ENCODE measurements at regions not wholly inside any gene's neighbourhood (a gene's known extent, or its start where the extent isn't known, plus 50 kb on each side); places are given as distances from the start of the nearest gene placed in this dataset.
A peak's percentile ranks its signal among the peaks of the same experiment; 100 is the strongest.

DNA sequence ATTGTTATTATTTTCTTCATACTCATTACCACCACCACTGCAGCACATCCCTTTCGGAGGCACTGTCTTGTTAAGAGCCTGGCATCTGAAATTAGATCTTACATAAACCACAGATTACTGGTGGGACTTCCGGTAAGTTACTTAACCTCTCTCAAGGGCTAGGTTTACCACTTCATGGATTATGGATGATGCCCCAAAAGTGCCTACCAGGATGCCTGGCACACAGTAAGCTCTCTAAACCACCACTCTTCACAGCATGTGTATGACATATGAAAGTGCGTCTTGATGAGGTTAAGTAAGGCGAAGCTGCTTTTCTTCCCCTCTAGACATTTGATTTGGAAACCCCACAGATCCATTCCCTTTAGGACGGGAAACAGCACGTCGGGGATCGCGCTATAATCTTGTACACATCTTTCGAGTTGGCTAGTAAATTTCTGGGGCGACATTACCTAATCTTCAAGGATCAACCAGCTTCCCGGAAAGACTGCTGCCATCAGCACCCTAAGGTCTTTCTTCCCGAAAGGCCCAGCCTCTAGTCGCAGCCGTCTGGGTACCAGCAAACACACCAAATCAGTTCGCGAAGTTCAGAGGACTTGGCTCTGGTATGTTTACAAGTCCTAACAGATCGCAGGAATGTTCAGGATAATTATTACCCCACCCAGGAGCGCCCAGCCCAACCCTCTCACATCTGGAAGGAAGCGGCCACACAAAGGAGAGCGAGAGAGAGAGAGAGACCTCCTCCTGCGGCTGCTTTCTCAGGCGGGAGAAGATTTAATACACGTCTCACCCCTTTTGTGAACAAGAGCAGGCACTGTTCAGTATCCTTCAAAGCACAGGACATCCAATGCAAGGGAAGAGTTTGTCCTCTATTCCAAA, 155.1 kb upstream of the FRMD4B start:
- intact Hi-C loops (cut with DNase I): loop anchor here (5.0 to 10.0 kb wide), 2 partner anchors 131 to 216 kb away; no protein-coding TSS in a partner anchor
- peak in 1 of 10 donors; percentile 26 for DNase-seq

- no peak for DNase-seq
- intact Hi-C loops (cut with DNase I): loop anchor here (10.0 kb wide), 1 partner anchor 84 kb away; no protein-coding TSS in a partner anchor
Observed at GRCh38 chr3:69539134-69539533, 153.2 kb upstream of the FRMD4B start.

- intact Hi-C loops (cut with DNase I): loop anchor here (10.0 kb wide), 1 partner anchor 83 kb away; no protein-coding TSS in a partner anchor
- DNase-seq: no peak
Observed at GRCh38 chr3:69538281-69538680, 152.4 kb upstream of the FRMD4B start.

DNA sequence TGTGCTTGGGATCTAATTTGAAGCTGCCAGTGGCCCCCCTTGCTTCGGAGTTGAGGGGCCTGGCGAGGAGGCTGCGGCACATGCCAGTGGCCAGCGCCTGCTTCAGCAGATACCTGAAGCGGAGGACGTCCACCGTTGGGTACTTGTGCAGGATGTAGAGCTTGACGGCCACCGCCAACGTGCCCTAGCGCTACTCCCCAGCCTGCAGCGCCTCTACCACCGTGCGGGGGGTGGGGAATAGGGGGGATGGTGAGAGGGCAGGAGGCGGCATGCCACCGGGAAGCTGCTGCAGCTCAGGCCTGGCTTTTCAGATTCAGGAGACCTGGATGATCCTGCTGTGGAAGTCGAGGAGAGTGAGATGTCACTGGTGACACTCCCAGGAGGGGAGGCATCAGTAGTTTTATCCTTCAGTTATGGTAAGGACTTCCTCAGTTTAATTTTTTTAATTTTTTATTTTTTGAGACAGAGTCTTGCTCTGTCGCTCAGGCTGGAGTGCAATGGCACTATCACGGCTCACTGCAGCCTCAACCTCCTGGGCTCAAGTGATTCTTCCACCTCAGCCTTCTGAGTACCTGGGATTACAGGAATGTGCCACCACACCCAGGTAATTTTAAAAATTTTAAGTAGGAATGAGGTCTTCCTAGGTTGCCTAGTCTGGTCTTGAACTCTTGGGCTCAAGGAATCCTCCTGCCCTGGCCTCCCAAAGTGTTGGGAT, 150.6 kb upstream of the FRMD4B start:
- intact Hi-C loops (cut with DNase I): loop anchor here (10.0 kb wide), 1 partner anchor 82 kb away; no protein-coding TSS in a partner anchor
- peak in 1 of 10 donors; percentile 75 for DNase-seq

- DNase-seq: peak in 1 of 10 donors; percentile 81
- intact Hi-C loops (cut with DNase I): loop anchor here (10.0 kb wide), 1 partner anchor 81 kb away; no protein-coding TSS in a partner anchor
Observed at GRCh38 chr3:69535613-69536012, 149.7 kb upstream of the FRMD4B start.

GRCh38 chr3:69532547-69533224, 146.8 kb upstream of the FRMD4B start:
- no peak for DNase-seq
- intact Hi-C loops (cut with DNase I): loop anchor here (10.0 kb wide), 1 partner anchor 78 kb away; no protein-coding TSS in a partner anchor

DNA sequence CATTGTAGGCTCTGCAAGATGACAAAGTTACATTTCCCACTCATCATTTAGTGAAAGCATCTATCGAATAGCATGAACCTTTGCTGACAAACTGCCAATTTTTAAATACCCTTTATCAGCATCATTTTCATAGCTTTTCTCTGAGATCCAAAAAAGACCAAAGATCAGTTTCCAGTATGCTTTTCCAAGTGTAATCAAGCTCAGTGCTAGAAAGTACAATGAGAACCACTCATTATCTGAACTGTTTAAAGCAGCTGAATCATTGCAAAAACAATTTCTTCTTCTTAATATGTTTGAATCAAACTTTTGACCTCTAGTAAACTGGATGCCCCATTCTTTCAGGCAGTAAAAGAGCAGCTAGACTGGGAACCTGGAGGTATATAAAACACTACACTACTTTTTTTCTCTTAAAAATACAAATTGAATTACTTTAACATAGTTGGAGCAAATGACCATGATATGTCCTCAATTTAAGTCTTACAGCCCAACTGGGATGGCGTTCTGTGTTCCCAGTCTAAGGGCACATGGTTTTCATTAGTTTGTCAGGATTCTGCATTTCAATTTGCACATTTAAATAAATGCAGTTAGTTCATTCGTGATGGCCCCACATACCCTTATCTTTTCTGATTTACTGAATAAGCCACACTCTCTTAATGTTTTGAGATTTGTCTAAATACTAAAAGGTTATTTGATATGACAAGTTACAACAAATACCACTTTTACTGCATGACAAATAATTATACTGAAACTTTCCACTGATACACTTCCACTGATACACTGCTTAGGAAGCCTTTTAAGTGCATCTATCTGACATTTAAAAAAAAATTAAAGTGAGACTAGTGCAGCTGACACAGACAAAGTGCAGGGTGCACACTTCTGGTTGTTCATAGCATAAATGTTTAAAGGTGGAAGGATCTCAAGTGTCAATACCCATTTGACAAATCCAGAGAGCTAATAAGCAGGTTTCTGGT, 146.0 kb upstream of the FRMD4B start:
- intact Hi-C loops (cut with DNase I): loop anchor here (10.0 kb wide), 1 partner anchor 77 kb away; no protein-coding TSS in a partner anchor
- no peak for DNase-seq

DNA sequence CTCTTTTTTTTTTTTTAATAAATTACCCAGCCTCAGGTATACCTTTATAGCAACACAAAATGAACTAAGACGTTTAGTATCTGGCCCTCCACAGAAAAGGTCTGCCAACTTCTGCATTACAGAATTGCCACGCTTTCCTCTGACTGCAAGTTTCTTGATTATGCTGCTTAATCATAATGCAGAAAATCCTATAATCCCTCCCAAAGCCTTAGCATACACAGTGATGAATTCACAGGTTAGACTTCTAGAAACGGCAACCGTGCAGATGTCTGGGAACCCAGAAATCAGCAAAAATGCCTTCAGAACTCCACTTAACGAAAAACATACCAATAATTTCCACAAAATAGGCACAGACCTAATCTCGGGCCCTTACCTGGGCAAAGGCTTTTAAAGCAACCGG, 144.7 kb upstream of the FRMD4B start:
- intact Hi-C loops (cut with DNase I): loop anchor here (10.0 kb wide), 1 partner anchor 76 kb away; no protein-coding TSS in a partner anchor
- no peak for DNase-seq

DNA sequence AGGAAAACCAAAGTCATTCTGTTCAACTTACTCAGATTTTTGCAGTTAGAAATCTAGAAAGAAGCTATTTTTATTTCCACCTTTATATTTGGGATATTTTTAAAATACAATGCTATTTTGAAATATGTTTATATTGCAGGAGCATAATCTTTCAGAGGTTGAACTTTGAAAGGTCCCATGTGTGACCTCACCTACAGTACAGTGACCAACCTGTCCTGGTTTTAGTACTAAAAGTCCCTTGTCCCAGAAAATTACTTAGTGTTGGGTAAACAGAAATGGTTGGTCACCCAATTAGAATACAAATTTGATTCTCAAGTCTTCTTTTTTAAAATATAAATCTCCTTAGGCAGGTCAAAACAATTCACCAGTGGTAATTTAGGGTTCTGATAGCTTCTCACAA, 141.6 kb upstream of the FRMD4B start:
- intact Hi-C loops (cut with DNase I): no loop called here
- no peak for DNase-seq

- intact Hi-C loops (cut with DNase I): no loop called here
Observed at GRCh38 chr3:69524816-69525215, 138.9 kb upstream of the FRMD4B start.

GRCh38 chr3:69521286-69521685, 135.4 kb upstream of the FRMD4B start:
- intact Hi-C loops (cut with DNase I): no loop called here

More at GRCh38 chr3:69524816-69525215, 138.9 kb upstream of the FRMD4B start:
- DNase-seq: no peak

DNA sequence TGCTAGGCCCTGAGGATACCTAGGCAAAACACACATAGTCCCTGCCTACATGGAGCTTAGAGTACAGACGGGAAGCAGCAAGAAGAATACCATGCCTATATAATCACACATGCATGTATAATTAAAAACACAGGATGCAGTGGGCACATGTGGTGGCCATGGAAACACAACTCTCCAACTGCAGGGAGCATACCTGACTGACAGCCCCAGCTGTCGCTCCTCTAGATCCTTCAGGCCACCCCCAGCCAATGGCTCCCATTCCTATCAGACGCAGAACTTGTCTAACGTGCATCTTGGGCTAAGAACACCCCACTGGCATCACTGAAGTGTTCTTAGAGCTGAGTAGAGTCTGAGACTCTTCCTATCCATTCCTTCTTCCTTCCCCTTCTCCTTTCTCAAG, 125.5 kb upstream of the FRMD4B start:
- intact Hi-C loops (cut with DNase I): no loop called here
- no peak for DNase-seq

More at GRCh38 chr3:69521286-69521685, 135.4 kb upstream of the FRMD4B start:
- DNase-seq: no peak

DNA sequence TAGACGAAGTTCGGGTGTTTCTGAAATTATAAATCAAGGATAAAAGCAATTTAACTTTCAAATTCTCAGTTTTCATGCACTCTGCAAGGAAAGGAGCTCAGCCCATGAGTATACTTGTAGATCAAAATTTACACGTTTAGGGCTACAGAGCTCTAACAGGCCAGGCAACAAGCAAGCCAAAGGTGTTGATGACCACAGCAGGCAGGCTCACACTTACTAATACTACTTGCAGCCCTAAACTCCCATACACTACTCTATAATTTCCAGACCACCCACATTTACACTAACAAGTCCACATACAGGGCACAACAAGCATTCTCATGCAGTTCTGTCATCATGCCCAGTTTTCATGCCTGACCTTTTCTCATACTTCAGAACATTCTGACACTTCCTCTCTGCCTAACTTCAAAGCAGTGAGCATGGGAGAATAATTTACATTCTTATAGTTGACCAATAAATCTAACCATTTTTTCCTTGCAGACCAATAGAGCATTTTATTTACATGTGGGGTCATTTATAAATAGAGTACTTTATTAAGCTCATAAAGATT, 124.7 kb upstream of the FRMD4B start:
- intact Hi-C loops (cut with DNase I): no loop called here
- no peak for DNase-seq

DNA sequence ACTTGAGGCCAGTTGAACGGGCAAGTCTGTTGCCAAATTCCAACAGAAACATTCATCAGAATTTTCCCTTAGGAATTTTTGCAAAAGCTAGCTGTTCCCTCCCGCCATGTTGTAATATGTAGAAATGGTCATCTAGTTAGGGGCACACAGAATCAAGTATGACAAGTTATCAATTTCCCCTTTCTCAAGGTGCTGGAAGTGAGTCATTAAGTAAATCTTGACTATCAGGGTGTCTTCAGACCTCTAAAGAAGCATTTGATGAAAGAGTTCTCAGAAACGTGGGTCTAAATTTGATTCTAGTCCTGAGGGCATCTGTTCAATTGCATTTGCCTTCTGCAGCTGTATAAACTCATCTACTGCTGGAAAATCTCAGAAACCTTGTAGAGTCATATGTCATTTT, 123.4 kb upstream of the FRMD4B start:
- intact Hi-C loops (cut with DNase I): no loop called here
- no peak for DNase-seq

- intact Hi-C loops (cut with DNase I): no loop called here
- no peak for DNase-seq
Observed at GRCh38 chr3:69505770-69506407, 120.0 kb upstream of the FRMD4B start.

DNA sequence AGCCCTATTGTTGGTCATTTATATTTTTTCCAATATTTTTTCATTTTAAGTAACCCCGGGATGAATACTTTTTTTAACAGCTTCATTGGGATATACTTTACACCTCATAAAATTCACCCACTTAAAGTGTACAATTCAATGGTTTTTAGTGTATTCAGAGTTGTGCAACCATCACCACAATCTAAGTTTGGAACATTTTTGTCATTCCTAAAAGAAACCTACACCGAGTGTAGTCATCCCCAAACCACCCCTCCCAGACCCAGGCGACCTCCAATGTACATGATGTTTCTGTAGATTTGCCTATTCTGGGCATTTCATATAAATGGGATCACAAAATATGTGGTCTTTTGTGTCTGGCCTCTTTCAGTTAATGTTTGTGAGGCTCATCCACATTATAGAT, 118.3 kb upstream of the FRMD4B start:
- intact Hi-C loops (cut with DNase I): no loop called here
- DNase-seq: no peak

DNA sequence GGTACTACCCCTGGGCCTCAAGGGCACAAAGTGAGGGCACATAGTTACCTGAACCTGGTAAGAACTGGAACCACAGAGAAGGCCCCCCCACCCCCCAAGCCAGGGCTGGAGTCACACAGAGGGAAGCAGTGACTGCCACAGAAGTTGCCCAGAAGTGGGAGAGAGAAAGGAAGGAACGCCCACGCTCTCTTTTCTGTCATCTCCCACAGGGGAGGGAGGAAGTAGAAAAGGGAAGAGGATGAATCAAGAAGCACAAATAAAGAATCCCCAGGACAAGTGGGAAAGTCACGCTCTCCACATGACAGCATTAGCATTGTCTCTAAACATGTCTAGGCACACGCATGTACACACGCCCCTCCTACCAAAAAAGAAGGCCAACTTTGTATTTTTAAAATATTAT, 114.7 kb upstream of the FRMD4B start:
- intact Hi-C loops (cut with DNase I): no loop called here
- peak in 1 of 10 donors; percentile 69 for DNase-seq

GRCh38 chr3:69499899-69500421, 114.1 kb upstream of the FRMD4B start:
- peak in 8 of 10 donors; percentile 14 to 88 (median 45) for DNase-seq
- intact Hi-C loops (cut with DNase I): no loop called here
